ENCODE measurements at regions not wholly inside any gene's neighbourhood (a gene's known extent, or its start where the extent isn't known, plus 50 kb on each side); places are given as distances from the start of the nearest gene placed in this dataset.

- TF ChIP-seq, protein P1, sequence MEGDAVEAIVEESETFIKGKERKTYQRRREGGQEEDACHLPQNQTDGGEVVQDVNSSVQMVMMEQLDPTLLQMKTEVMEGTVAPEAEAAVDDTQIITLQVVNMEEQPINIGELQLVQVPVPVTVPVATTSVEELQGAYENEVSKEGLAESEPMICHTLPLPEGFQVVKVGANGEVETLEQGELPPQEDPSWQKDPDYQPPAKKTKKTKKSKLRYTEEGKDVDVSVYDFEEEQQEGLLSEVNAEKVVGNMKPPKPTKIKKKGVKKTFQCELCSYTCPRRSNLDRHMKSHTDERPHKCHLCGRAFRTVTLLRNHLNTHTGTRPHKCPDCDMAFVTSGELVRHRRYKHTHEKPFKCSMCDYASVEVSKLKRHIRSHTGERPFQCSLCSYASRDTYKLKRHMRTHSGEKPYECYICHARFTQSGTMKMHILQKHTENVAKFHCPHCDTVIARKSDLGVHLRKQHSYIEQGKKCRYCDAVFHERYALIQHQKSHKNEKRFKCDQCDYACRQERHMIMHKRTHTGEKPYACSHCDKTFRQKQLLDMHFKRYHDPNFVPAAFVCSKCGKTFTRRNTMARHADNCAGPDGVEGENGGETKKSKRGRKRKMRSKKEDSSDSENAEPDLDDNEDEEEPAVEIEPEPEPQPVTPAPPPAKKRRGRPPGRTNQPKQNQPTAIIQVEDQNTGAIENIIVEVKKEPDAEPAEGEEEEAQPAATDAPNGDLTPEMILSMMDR (IDR thresholded peaks at IDR 0.05) = no peak
- no peak for TF ChIP-seq POLR2A (IDR thresholded peaks at IDR 0.05)
These were observed 82.7 kb upstream of the C1GALT1 start for GRCh38 chr7:7099584-7100014.

Data from adrenal gland (tissue), 5 donors.